OCI-LY7 (cell line): ENCODE measurements at regions not wholly inside any gene's neighbourhood (a gene's known extent, or its start where the extent isn't known, plus 50 kb on each side); places are given as distances from the start of the nearest gene placed in this dataset.

ENCODE experiments used
- BruUV-seq: library from RNA; stranded (reverse); fragments of 400-500 nt; replicated peaks from 2 replicates; lab custom pipeline; 2021; lab: Mats Ljungman, UMichigan
- CTCF ChIA-PET: fragments of 300-600 bp; sonication (Branson Sonifier 250); formaldehyde crosslinking; loops from one replicate; lab custom pipeline; 2022; ENCODE audit warnings: antibody characterized with exemption; ENCODE audit not compliant: unreplicated experiment; lab: Charles Lee
- POLR2A ChIA-PET: fragments of 300-600 bp; sonication (Branson Sonifier 250); formaldehyde crosslinking; loops from one replicate; lab custom pipeline; 2022; ENCODE audit warnings: antibody characterized with exemption; lab: Charles Lee
- DNase-seq: peaks from one replicate; pipeline ENCODE4 v3.0.0-alpha.2; 2015; ENCODE audit warnings: low spot score
- H2AFZ ChIP-seq: fragments of 200-600 bp; sonication (generic), shearing (Covaris generic); 2 replicates; pipeline ENCODE4 v1.6.1; 2014; ENCODE audit warnings: mild to moderate bottlenecking, antibody characterized with exemption, low read length, moderate library complexity
- H3K27ac ChIP-seq: fragments of 200-600 bp; sonication (generic); 2 replicates; pipeline ENCODE4 v1.5.1; 2014; ENCODE audit warnings: mixed run types, low read depth, mild to moderate bottlenecking, moderate library complexity, low read length, inconsistent platforms; ENCODE audit not compliant: poor library complexity, severe bottlenecking
- H3K36me3 ChIP-seq: fragments of 200-600 bp; sonication (generic); 2 replicates; pipeline ENCODE4 v1.6.1; 2014; ENCODE audit warnings: mild to moderate bottlenecking, antibody characterized with exemption, low read length, moderate library complexity, mixed read lengths; ENCODE audit not compliant: insufficient read depth
- H3K4me1 ChIP-seq: fragments of 200-600 bp; sonication (generic); 2 replicates; pipeline ENCODE4 v1.5.1; 2014; ENCODE audit warnings: mild to moderate bottlenecking, low read length; ENCODE audit not compliant: insufficient read depth, poor library complexity, severe bottlenecking
- H3K4me2 ChIP-seq: fragments of 200-600 bp; sonication (generic); 2 replicates; pipeline ENCODE4 v1.6.1; 2014; ENCODE audit warnings: mild to moderate bottlenecking, low read length
- H3K4me3 ChIP-seq: fragments of 200-600 bp; sonication (generic); 2 replicates; pipeline ENCODE4 v1.5.1; 2014; ENCODE audit warnings: mild to moderate bottlenecking, low read depth, low read length; ENCODE audit not compliant: poor library complexity, severe bottlenecking
- H3K79me2 ChIP-seq: fragments of 200-600 bp; sonication (generic); 2 replicates; pipeline ENCODE4 v1.6.1; 2016; ENCODE audit warnings: low read depth, mild to moderate bottlenecking, low read length, moderate library complexity, mixed read lengths; ENCODE audit not compliant: insufficient read depth
- H3K9me2 ChIP-seq: fragments of 200-600 bp; sonication (generic); 2 replicates; pipeline ENCODE4 v1.6.1; 2016; ENCODE audit warnings: mild to moderate bottlenecking, low read length, mixed read lengths; ENCODE audit not compliant: insufficient read depth
- H3K9me3 ChIP-seq: fragments of 200-600 bp; sonication (generic); 2 replicates; pipeline ENCODE4 v1.6.1; 2014; ENCODE audit warnings: mild to moderate bottlenecking, mixed run types, low read length, mixed read lengths
- H4K20me1 ChIP-seq: fragments of 200-600 bp; sonication (generic); 2 replicates; pipeline ENCODE4 v1.6.1; 2014; ENCODE audit warnings: mild to moderate bottlenecking, antibody characterized with exemption, low read length, moderate library complexity, mixed read lengths; ENCODE audit not compliant: insufficient read depth
- EZH2phosphoT487 ChIP-seq: fragments of 200-600 bp; sonication (generic); IDR thresholded peaks from 2 replicates; pipeline ENCODE4 v1.6.1; 2018; ENCODE audit warnings: low read depth, borderline replicate concordance, mild to moderate bottlenecking, mixed run types, antibody characterized with exemption, low read length, moderate library complexity, mixed read lengths
- intact Hi-C: fragments of 100-400 bp; cut with micrococcal nuclease; formaldehyde crosslinking; loops from one replicate; pipeline ENCODE4 v1.10.0; 2022; ENCODE audit not compliant: unreplicated experiment
- TF ChIP-seq, protein P1 (sequence below): fragments of 200-600 bp; sonication (generic); conservative IDR thresholded peaks from 2 replicates; pipeline ENCODE4 v1.5.1; 2014; ENCODE audit warnings: mild to moderate bottlenecking, antibody characterized with exemption, low read length, moderate library complexity, mixed read lengths

DNA sequence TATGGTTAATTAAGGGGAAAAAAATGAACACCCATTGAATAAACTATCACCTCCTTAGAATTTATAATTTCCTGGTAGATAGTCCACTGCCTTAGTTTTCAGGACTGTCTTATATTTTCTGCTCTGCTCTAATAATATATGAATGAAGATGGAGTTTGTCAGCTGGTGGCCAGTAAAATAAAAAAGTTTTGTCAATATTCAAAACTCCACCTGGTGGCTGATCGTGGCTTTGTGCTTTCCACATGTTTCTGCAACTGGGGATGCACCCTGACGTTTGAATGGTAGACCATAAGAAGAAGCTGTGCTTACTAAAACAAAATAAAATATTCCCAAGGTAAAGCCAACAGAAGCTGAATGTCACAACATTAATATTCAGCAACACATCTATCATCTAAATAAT is 286.6 kb upstream of the IZUMO3 start:
- Histone ChIP-seq H4K20me1 (no peaks in the 10 kb centered on the region), H3K9me2 (no peaks in the 10 kb centered on the region), H3K79me2 (no peaks in the 10 kb centered on the region), H3K36me3 (no peaks in the 10 kb centered on the region), H2AFZ (no peak overlapping the region), H3K4me1 (no peaks in the 10 kb centered on the region), H3K4me2 (no peak overlapping the region), H3K9me3 (no peaks in the 10 kb centered on the region), H3K27ac (no peak overlapping the region), H3K4me3 (no peak overlapping the region)
- intact Hi-C loops: no loop called here
- ChIA-PET CTCF (no interaction called here), POLR2A (interaction anchor here (0.6 kb wide), 1 partner anchor 510 kb away, joined by 3 read pairs; no protein-coding TSS in a partner anchor)
- peak; percentile 23 for DNase-seq
- TF ChIP-seq, protein P1, sequence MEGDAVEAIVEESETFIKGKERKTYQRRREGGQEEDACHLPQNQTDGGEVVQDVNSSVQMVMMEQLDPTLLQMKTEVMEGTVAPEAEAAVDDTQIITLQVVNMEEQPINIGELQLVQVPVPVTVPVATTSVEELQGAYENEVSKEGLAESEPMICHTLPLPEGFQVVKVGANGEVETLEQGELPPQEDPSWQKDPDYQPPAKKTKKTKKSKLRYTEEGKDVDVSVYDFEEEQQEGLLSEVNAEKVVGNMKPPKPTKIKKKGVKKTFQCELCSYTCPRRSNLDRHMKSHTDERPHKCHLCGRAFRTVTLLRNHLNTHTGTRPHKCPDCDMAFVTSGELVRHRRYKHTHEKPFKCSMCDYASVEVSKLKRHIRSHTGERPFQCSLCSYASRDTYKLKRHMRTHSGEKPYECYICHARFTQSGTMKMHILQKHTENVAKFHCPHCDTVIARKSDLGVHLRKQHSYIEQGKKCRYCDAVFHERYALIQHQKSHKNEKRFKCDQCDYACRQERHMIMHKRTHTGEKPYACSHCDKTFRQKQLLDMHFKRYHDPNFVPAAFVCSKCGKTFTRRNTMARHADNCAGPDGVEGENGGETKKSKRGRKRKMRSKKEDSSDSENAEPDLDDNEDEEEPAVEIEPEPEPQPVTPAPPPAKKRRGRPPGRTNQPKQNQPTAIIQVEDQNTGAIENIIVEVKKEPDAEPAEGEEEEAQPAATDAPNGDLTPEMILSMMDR: peak; percentile 73
- TF ChIP-seq EZH2phosphoT487: no peak
- BruUV-seq: no TSS peak

DNA sequence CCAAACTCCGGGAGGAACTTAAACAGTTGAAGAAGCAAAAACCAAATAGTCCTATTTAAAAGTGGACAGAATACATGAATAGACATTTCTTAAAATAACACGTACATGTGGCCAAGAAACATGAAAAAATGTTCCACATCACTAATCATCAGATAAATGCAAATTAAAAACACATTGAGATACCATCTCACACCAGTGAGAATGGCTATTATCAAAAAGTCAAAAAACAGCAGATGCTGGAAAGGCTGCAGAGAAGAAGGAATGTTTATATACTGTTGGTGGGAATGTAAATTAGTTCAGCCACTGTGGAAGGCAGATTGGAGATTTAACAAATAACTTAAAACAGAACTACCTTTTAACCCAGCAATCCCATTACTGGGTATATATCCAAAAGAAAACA is 283.0 kb upstream of the IZUMO3 start:
- H3K27ac ChIP-seq: no peak overlapping the region
- BruUV-seq: no TSS peak

DNA sequence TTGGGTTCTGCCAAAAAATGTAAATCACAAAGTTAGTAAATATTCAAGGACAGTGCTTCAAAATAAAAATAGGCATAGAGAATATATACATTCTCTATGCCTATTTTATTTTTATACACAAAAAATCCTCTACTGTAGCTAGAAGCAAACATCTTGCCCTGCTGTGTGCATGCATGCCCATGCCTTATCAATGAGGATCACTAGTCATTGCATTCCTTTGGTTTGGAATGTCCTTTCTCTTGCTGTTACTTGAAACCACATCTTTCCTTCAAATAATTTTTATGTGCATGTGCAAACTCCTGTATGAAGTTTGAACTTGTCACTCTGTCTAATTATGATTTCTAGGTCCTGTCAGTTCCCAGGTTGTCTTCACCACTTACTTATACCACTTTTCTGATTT is 278.9 kb upstream of the IZUMO3 start:
- ChIA-PET POLR2A (no interaction called here), CTCF (no interaction called here)
- H3K79me2 ChIP-seq: no peaks in the 10 kb centered on the region
- no TSS peak for BruUV-seq
- H3K9me2 ChIP-seq: no peaks in the 10 kb centered on the region
- TF ChIP-seq, protein P1: no peak
- TF ChIP-seq EZH2phosphoT487: no peak
- H4K20me1 ChIP-seq: no peaks in the 10 kb centered on the region
- intact Hi-C loops: no loop called here
- H3K9me3 ChIP-seq: no peaks in the 10 kb centered on the region
- H3K4me2 ChIP-seq: no peak overlapping the region
- no peak overlapping the region for H3K4me3 ChIP-seq
- H2AFZ ChIP-seq: no peak overlapping the region
- H3K36me3 ChIP-seq: no peaks in the 10 kb centered on the region
- no peak for DNase-seq
- H3K4me1 ChIP-seq: no peaks in the 10 kb centered on the region
- H3K27ac ChIP-seq: no peak overlapping the region

More for the DNA sequence above, 283.0 kb upstream of the IZUMO3 start:
- Histone ChIP-seq H3K79me2 (no peaks in the 10 kb centered on the region), H3K9me3 (no peaks in the 10 kb centered on the region), H3K4me1 (no peaks in the 10 kb centered on the region), H2AFZ (no peak overlapping the region), H3K4me2 (no peak overlapping the region), H3K36me3 (no peaks in the 10 kb centered on the region), H3K9me2 (no peaks in the 10 kb centered on the region), H4K20me1 (no peaks in the 10 kb centered on the region), H3K4me3 (no peak overlapping the region)
- CTCF ChIA-PET: no interaction called here
- no peak for TF ChIP-seq EZH2phosphoT487
- TF ChIP-seq, protein P1: no peak
- intact Hi-C loops: no loop called here
- DNase-seq: no peak
- POLR2A ChIA-PET: no interaction called here
